Endothelial cell (in vitro differentiated cells): ENCODE measurements at regions not wholly inside any gene's neighbourhood (a gene's known extent, or its start where the extent isn't known, plus 50 kb on each side); places are given as distances from the start of the nearest gene placed in this dataset.

Experiments used
- DNase-seq: peaks from one replicate; pipeline ENCODE4 v3.0.0; 2021; ENCODE audit warnings: low spot score
- H3K27ac Mint-ChIP-seq: one replicate; pipeline ENCODE4 v1.8.0; 2021; ENCODE audit warnings: mixed read lengths, inconsistent platforms; ENCODE audit not compliant: unreplicated experiment
- H3K27me3 Mint-ChIP-seq: one replicate; pipeline ENCODE4 v1.8.0; 2021; ENCODE audit warnings: mild to moderate bottlenecking, moderate library complexity, mixed read lengths, inconsistent platforms; ENCODE audit not compliant: unreplicated experiment
- H3K36me3 Mint-ChIP-seq: one replicate; pipeline ENCODE4 v1.8.0; 2021; ENCODE audit warnings: mild to moderate bottlenecking, low read depth, mixed read lengths, inconsistent platforms; ENCODE audit not compliant: unreplicated experiment
- H3K4me1 Mint-ChIP-seq: one replicate; pipeline ENCODE4 v1.8.0; 2021; ENCODE audit warnings: mild to moderate bottlenecking, mixed read lengths, inconsistent platforms; ENCODE audit not compliant: unreplicated experiment
- H3K4me3 Mint-ChIP-seq: one replicate; pipeline ENCODE4 v1.8.0; 2021; ENCODE audit warnings: mild to moderate bottlenecking, mixed read lengths, inconsistent platforms; ENCODE audit not compliant: unreplicated experiment
- H3K9me3 Mint-ChIP-seq: one replicate; pipeline ENCODE4 v1.8.0; 2021; ENCODE audit warnings: mixed read lengths, inconsistent platforms; ENCODE audit not compliant: unreplicated experiment
- TF ChIP-seq, protein P1 (sequence below): fragments of 200-600 bp; sonication (generic); IDR thresholded peaks from one replicate; pipeline ENCODE4 v1.5.0; 2021; ENCODE audit warnings: antibody characterized with exemption; ENCODE audit not compliant: unreplicated experiment

DNA sequence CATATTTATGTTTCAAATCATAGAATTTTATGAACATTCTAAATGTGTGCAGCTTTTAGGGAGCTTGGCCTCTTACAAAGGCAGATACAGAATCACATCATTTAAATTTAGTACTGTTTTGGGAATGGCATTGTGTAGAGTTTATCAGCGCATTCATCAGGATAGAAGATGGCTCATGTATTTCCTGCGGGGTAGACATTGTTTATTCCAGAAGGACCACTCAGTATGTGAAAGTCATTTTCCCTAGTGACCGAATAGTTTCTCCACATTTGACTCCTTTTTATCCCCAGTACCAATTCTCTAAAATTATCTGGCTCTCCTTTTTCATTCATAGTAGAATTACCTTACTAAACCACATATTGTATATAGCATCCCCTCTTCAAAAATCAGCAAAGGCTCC is 981.9 kb upstream of the ADGRL4 start:
- no peaks in the 10 kb centered on the region for H3K36me3 Mint-ChIP-seq
- peaks cover 5% of the 10 kb centered on the region for H3K4me1 Mint-ChIP-seq
- no peaks in the 10 kb centered on the region for H3K9me3 Mint-ChIP-seq
- H3K27me3 Mint-ChIP-seq: peaks cover 1% of the 10 kb centered on the region
- H3K4me3 Mint-ChIP-seq: no peak overlapping the region
- no peak overlapping the region for H3K27ac Mint-ChIP-seq
- no peak for DNase-seq
- TF ChIP-seq, protein P1, sequence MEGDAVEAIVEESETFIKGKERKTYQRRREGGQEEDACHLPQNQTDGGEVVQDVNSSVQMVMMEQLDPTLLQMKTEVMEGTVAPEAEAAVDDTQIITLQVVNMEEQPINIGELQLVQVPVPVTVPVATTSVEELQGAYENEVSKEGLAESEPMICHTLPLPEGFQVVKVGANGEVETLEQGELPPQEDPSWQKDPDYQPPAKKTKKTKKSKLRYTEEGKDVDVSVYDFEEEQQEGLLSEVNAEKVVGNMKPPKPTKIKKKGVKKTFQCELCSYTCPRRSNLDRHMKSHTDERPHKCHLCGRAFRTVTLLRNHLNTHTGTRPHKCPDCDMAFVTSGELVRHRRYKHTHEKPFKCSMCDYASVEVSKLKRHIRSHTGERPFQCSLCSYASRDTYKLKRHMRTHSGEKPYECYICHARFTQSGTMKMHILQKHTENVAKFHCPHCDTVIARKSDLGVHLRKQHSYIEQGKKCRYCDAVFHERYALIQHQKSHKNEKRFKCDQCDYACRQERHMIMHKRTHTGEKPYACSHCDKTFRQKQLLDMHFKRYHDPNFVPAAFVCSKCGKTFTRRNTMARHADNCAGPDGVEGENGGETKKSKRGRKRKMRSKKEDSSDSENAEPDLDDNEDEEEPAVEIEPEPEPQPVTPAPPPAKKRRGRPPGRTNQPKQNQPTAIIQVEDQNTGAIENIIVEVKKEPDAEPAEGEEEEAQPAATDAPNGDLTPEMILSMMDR: no peak

DNA sequence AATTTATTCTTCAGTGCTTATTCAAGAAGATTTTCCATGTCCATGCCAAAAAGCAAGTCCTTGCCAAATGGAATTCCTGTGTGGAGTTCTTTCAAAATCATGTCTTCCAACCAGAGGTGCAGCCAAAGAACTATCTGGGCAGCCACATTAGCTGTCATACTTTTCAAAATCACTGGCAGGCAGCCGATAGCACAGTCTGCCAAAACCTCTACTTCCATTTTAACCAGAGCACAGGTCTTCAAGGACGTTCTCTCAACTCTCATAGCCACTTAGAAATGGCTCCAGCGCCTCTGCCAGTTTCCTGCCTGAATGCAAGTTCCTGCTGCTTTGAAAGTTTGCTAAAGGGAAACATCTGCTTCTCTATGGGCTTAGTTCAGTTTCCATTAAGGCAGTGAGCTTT is 975.7 kb upstream of the ADGRL4 start:
- TF ChIP-seq, protein P1: no peak
- H3K4me1 Mint-ChIP-seq: peaks cover 8% of the 10 kb centered on the region
- peak overlapping the region; percentile 36 for H3K27ac Mint-ChIP-seq
- peak; percentile 16 for DNase-seq
- no peaks in the 10 kb centered on the region for H3K9me3 Mint-ChIP-seq
- H3K27me3 Mint-ChIP-seq: peaks cover 1% of the 10 kb centered on the region
- no peaks in the 10 kb centered on the region for H3K36me3 Mint-ChIP-seq
- H3K4me3 Mint-ChIP-seq: no peak overlapping the region

DNA sequence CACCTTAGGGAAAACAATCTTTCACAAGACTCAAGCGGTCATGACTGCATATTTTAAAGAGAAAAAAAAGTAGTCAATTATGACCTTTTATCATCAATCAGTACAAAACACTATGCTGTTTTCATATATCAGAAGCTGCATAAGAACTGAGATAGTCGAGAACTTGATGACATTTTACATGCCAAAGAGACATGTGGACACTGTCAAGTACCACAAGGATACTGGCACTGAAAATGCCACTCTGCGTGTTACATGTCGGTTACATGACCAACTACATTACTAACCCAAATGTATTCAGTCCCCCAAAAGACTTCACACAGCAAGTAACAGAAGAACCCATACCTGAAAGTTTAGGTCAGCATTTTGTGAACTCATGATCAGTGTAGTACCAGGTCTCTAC is 975.0 kb upstream of the ADGRL4 start:
- Mint-ChIP-seq H3K27ac (no peak overlapping the region), H3K27me3 (peaks cover 1% of the 10 kb centered on the region), H3K4me3 (no peak overlapping the region), H3K36me3 (no peaks in the 10 kb centered on the region), H3K4me1 (peaks cover 8% of the 10 kb centered on the region), H3K9me3 (no peaks in the 10 kb centered on the region)
- DNase-seq: no peak
- TF ChIP-seq, protein P1: no peak

DNA sequence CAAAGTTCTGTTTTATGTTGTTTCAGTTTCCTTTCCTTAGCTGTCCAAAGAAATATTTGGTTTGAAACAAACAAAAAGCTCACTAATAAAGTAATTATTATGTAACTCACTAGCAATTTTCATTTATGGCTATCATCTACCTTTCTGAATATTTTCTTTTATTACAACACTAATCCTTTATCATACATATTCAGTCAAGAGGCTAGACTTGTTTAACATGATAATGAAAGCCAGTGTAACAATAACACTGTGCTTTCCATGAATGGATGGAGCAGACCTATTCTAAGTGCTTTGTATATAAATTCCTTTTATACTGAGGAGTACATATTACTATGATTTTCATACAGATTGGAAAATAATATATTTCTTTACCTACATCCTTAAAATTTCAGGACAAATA is 972.8 kb upstream of the ADGRL4 start:
- Mint-ChIP-seq H3K9me3 (no peaks in the 10 kb centered on the region), H3K27me3 (no peaks in the 10 kb centered on the region), H3K27ac (no peak overlapping the region), H3K4me1 (peaks cover 8% of the 10 kb centered on the region), H3K4me3 (no peak overlapping the region), H3K36me3 (no peaks in the 10 kb centered on the region)
- TF ChIP-seq, protein P1: no peak
- no peak for DNase-seq

DNA sequence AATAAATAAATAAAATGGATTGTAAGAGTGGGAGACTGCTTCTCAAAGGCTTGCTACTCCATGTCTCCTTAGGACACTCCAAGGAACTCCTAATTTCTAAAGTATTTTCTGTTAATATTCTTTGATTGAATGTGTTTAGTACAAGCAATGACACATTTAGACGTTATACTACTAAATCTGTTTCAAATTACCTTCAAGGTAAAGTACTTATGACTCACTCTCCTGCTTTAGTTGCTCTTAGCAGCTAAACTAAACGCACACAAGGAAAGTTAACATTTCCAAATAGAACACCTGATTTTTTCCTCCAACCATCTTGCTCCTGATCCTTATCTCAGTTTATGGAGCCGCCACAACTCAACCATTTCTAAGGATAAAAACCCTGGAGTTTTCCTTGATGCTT is 969.8 kb upstream of the ADGRL4 start:
- DNase-seq: no peak
- Mint-ChIP-seq H3K27me3 (no peaks in the 10 kb centered on the region), H3K36me3 (no peaks in the 10 kb centered on the region), H3K4me3 (no peak overlapping the region), H3K9me3 (no peaks in the 10 kb centered on the region), H3K4me1 (peaks cover 5% of the 10 kb centered on the region), H3K27ac (no peak overlapping the region)
- TF ChIP-seq, protein P1: no peak
